Skin of body (tissue), 1 donor: ENCODE measurements at regions not wholly inside any gene's neighbourhood (a gene's known extent, or its start where the extent isn't known, plus 50 kb on each side); places are given as distances from the start of the nearest gene placed in this dataset.

ENCODE experiments used
- DNase-seq: peaks from one replicate; lab custom pipeline; 2025; lab: John Stamatoyannopoulos, UW

DNA sequence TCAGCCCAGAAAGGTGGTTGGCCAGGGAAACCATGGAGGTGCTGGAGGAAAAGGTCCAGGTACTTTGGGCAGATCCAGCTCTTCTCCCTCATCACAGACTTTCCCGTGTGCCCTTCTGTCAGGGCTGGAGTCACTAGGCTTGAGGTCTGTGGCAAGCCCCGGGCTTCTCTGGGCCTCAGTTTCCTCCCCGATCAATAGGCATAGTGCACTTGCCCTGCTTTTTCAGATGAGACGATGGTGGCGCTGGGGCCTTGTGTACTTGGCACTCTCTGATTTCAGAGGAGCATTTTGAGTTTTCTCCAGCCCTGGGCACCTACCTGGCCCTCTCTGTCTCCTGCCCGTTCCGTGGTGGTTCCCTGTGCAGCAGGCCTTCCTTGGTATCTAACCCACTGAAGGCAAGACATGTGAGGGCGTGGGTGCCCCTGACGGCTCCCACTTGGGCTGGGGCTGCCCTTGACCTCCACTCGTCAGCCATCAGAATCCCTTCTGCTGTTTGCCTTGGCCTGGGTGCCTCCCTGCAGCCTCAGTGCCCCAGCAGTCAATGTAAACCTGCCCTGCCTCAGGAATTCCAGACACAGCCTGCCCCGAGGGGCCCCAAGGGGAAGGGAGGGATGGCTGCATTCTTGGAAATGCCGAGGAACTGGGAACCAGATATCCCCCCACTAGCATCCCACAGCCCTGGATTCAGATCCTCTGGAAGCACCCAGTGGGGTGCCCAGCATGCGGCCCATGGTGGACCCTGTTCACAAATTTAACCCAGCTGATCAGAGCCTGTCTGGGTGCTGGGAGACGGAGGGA lies 66.3 kb upstream of the COL5A1 start:
- no peak for DNase-seq

DNA sequence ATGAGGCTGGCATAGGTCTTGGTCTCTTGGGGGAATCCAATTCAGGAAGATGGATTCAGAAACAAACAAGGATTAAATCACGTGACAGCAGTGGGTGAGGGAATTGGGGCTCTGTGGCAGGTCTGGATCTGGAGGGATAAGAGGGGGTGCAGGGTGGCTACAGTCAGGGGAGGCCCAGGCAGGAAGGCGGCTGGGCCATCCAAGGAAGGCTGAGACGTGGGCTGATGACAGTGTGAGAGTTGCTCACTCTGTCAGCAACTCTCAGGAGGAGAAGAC lies 65.8 kb upstream of the COL5A1 start:
- DNase-seq, result no peak

DNA sequence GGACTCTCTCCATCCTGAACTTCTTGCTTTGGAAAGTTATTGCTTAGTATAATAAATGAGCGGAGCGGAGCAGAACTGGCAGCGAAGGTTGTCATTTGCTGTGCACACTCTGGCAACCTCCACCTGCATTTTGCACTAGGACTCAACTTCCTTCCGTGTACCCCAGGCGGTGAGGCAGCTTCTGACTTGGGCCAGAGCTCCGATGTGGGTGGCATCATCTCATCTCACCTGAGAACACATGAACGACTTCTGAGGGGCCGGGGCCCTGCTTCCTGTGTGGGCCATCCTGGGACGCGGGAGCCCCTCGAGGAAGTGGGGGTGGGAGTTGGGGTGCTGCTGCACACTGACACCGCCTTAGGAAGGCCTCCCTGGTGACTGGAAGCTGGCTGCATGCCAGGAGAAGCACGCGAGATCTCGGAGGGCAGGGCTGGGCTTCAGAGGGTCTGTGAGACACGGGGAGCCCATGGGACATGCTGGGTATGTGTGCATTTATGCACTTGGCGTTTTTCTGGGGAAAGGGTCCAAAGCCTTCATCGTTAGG lies 56.5 kb upstream of the COL5A1 start:
- no peak for DNase-seq

DNA sequence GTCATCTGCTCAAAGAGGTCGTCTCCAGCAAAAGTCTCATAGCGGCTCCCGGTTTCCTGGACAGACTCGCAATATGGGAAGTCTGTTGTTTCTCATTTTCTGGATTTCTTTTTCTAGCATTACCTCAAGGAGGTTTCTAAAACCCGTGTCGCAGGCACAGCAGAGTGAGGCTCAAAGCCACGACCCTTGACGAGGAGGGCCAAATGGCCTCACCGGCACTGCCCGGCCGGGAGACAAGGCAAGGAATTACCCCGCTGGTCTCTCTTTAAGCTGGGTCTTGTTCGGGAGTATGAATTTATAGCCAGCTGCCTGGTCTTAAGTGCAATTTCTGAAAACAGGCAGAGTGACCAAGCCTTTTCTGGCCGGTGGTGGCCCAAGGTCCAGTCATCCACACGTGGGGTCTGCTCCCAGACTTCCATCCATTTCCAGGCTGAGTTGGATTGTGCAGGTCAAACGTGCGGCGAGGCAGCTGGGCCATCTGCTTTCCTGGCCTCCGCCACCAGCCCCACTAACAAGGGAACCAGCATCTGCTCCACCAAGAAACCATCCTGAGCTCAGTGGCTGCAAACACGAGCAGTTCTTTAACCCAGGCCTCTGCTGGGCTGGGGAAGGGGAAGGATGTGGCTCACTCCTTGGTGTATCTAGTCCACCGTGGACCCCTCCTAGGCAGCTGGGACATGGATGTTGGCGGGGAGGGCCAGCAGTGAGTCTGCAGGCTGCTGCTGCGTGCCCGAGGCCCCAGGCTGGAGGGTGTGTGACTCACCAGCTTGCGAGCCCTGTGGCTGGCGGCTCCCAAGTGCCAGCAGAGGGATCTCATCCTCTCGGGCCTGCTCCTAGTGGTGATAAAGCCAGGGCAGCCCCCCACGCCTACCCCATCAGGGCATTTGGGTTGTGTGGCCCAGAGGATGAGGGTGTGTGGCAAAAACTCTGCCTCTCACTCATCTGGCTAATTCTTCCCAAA lies 55.6 kb upstream of the COL5A1 start:
- DNase-seq, result no peak

DNA sequence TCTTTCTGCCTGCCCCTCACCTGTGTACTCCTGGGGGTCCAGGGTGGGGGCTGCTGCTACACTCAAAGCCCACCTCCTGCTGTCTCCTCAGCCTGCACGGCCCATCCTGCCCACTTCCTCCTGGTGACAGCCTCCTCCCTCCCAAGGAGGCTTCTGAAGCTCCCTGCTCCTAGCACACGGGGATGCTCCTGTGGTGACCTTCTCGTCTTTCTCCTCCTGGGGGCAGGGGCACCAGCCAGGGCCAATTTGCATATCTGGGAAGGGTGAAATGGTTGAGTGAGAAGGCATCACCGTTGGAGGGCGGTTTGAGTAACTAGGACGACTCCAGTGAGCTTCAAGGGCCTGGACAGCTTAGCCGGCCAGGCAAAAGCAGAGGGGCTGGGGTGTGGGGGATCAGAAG lies 51.9 kb upstream of the COL5A1 start:
- no peak for DNase-seq

DNA sequence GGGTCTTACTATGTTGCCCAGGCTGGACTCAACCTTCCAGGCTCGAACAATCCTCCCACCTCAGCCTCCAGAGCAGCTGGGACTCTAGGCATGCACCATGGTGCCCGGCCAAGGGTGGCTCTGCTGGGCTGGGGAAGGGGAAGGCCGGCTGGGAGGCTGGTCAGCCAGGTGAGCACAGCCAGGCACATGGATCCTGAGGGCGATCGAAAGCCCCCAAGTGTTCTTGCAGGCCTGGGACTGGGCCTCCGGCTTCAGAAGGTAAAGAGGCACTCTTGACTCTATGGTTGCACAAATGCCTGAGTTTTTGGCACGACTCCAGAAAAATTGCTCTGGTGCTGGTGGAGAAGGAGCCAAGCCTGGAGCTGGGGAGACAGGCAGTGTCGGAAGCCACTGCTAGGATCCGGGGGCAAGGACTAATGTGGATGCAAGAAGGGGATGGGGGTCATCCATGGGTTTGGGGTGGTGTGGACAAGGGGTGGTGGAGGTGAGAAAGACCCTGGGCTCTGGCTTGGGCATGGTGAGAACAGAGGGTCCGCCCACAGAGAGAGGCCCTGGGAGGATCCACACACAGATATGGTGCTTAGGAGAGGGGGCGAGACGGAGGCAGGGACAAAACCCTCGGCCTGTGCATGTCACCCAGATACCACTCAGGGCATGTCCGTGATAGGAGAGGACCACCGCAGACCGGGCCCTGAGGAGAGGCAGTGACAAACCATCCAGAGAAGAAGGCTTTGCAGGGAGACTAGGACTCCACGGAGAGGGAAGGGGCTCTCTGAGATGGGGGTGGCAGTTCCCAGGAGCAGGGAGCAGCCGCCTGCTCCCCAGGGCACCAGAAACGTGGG lies 51.1 kb upstream of the COL5A1 start:
- no peak for DNase-seq

DNA sequence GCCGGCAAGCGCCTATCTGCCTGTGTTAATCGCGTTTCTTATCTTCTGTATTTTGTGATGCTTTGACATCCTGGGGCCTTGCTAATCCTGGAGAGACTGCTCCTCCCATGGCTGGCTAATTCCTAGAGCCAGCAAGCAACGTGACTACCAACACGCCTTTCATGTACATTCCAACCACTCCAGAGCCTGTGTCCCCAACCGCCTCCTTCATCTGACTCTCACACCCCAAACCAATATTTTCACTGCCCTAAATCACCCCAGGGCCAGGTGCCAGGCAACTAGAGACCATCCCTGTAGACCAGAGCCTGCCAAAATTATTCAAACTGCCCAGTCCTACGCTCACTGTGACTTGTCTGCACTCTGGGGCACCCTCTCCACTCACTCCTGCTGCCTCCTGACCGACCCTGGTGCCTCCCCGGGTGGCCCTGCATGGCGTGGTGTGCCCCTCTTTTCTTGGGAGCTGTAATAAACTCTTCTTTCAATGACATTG lies 50.5 kb upstream of the COL5A1 start:
- DNase-seq, result no peak

DNA sequence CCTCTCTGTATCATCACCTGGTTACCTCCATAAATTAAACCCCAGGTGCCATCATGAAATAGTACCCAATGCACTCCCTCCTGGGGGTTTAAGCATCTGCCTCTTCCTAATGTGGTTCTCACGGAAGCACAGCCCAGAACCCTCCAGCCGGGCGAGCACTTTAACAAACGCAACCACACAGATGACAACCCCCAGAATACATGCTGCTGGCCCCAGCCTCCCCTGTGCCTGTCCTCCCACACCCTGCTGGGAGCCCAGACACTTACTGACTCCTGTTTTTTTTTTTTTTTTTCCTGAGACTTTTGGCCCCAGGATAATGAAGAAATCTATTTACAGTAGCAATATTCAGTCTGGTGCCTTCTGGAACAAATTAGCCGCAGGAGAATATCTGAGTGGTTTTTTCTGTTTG lies 50.0 kb upstream of the COL5A1 start:
- DNase-seq, result peak; percentile 30
